H9 (cell line): ENCODE measurements at regions not wholly inside any gene's neighbourhood (a gene's known extent, or its start where the extent isn't known, plus 50 kb on each side); places are given as distances from the start of the nearest gene placed in this dataset.
A peak's percentile ranks its signal among the peaks of the same experiment; 100 is the strongest.

Source experiments
- DNase-seq: peaks from one replicate; pipeline ENCODE4 v3.0.0-alpha.2; 2017
- H2AFZ ChIP-seq: one replicate; pipeline ENCODE4 v1.6.1; 2013; ENCODE audit warnings: mild to moderate bottlenecking, low read length, control low read depth, moderate library complexity
- H2AK5ac ChIP-seq: 2 replicates; pipeline ENCODE4 v1.6.1; 2013; ENCODE audit warnings: low read length, control low read depth, mixed read lengths; ENCODE audit not compliant: insufficient read length
- H2BK120ac ChIP-seq: one replicate; pipeline ENCODE4 v1.6.1; 2013; ENCODE audit warnings: low read depth, mild to moderate bottlenecking, low read length, control low read depth, inconsistent platforms; ENCODE audit not compliant: poor library complexity, severe bottlenecking
- H2BK12ac ChIP-seq: 2 replicates; pipeline ENCODE4 v1.6.1; 2013; ENCODE audit warnings: low read length, control low read depth, mixed read lengths, low read depth; ENCODE audit not compliant: insufficient read length
- H2BK15ac ChIP-seq: 2 replicates; pipeline ENCODE4 v1.6.1; 2013; ENCODE audit warnings: low read depth, low read length, control low read depth
- H2BK20ac ChIP-seq: one replicate; pipeline ENCODE4 v1.6.1; 2013; ENCODE audit warnings: low read depth, mild to moderate bottlenecking, low read length, control low read depth, inconsistent platforms; ENCODE audit not compliant: poor library complexity, severe bottlenecking
- H2BK5ac ChIP-seq: 2 replicates; pipeline ENCODE4 v1.6.1; 2013; ENCODE audit warnings: low read length, control low read depth, mixed read lengths; ENCODE audit not compliant: insufficient read length
- H3K14ac ChIP-seq: 2 replicates; pipeline ENCODE4 v1.6.1; 2013; ENCODE audit warnings: low read length, control low read depth; ENCODE audit not compliant: insufficient read depth
- H3K18ac ChIP-seq: 2 replicates; pipeline ENCODE4 v1.6.1; 2013; ENCODE audit warnings: low read depth, mild to moderate bottlenecking, mixed read lengths, low read length, control low read depth; ENCODE audit not compliant: insufficient read length
- H3K23ac ChIP-seq: 2 replicates; pipeline ENCODE4 v1.6.1; 2013; ENCODE audit warnings: low read length, control low read depth, mixed read lengths, low read depth; ENCODE audit not compliant: insufficient read length
- H3K23me2 ChIP-seq: 2 replicates; pipeline ENCODE4 v1.6.1; 2013; ENCODE audit warnings: low read depth, mild to moderate bottlenecking, mixed read lengths, low read length, control low read depth; ENCODE audit not compliant: insufficient read length, poor library complexity, severe bottlenecking
- H3K27ac ChIP-seq: 2 replicates; pipeline ENCODE4 v1.5.1; 2013; ENCODE audit warnings: low read length, control low read depth, mixed read lengths, low read depth; ENCODE audit not compliant: insufficient read length
- H3K27me3 ChIP-seq: 2 replicates; pipeline ENCODE4 v1.6.1; 2013; ENCODE audit warnings: low read length, control low read depth, inconsistent platforms; ENCODE audit not compliant: insufficient read depth
- H3K4ac ChIP-seq: 2 replicates; pipeline ENCODE4 v1.6.1; 2013; ENCODE audit warnings: low read depth, mild to moderate bottlenecking, control low read depth, inconsistent platforms, low read length, moderate library complexity
- H3K4me1 ChIP-seq: 2 replicates; pipeline ENCODE4 v1.6.1; 2013; ENCODE audit warnings: low read length, control low read depth, inconsistent platforms; ENCODE audit not compliant: insufficient read depth
- H3K4me2 ChIP-seq: 2 replicates; pipeline ENCODE4 v1.6.1; 2013; ENCODE audit warnings: low read length, control low read depth, mixed read lengths; ENCODE audit not compliant: insufficient read length, insufficient read depth
- H3K56ac ChIP-seq: 2 replicates; pipeline ENCODE4 v1.6.1; 2013; ENCODE audit warnings: low read depth, mild to moderate bottlenecking, mixed read lengths, low read length, control low read depth; ENCODE audit not compliant: insufficient read length
- H3K79me1 ChIP-seq: 2 replicates; pipeline ENCODE4 v1.6.1; 2013; ENCODE audit warnings: low read depth, mild to moderate bottlenecking, moderate library complexity, low read length, control low read depth, inconsistent platforms; ENCODE audit not compliant: insufficient read depth, poor library complexity, severe bottlenecking
- H3K79me2 ChIP-seq: 2 replicates; pipeline ENCODE4 v1.6.1; 2013; ENCODE audit warnings: low read length, control low read depth, inconsistent platforms; ENCODE audit not compliant: insufficient read depth
- H3K9ac ChIP-seq: 2 replicates; pipeline ENCODE4 v1.6.1; 2013; ENCODE audit warnings: low read length, control low read depth, mixed read lengths; ENCODE audit not compliant: insufficient read length; ENCODE audit errors: extremely low read depth
- H3K9me3 ChIP-seq: one replicate; pipeline ENCODE4 v1.6.1; 2013; ENCODE audit warnings: low read depth, low read length, inconsistent platforms; ENCODE audit not compliant: control insufficient read depth
- H3T11ph ChIP-seq: one replicate; pipeline ENCODE4 v1.6.1; 2013; ENCODE audit warnings: mild to moderate bottlenecking, low read length, control low read depth, inconsistent platforms
- H4K20me1 ChIP-seq: one replicate; pipeline ENCODE4 v1.6.1; 2013; ENCODE audit not compliant: control insufficient read depth, insufficient read length, insufficient read depth
- H4K5ac ChIP-seq: 2 replicates; pipeline ENCODE4 v1.6.1; 2013; ENCODE audit warnings: low read depth, mild to moderate bottlenecking, mixed read lengths, low read length, control low read depth; ENCODE audit not compliant: insufficient read length
- H4K8ac ChIP-seq: replicated peaks from 2 replicates; pipeline ENCODE4 v1.6.1; 2013; ENCODE audit warnings: low read length, control low read depth, mixed read lengths, low read depth; ENCODE audit not compliant: insufficient read length
- H4K91ac ChIP-seq: 2 replicates; pipeline ENCODE4 v1.6.1; 2013; ENCODE audit warnings: low read depth, mild to moderate bottlenecking, moderate library complexity, mixed read lengths, low read length, control low read depth; ENCODE audit not compliant: insufficient read length
- H3K27ac Mint-ChIP-seq, 3 experiments: 2 replicates in 2 of 3; 3 replicates in 1 of 3; pipeline ENCODE4 v1.8.0; 2020 to 2021; ENCODE audit warnings: mixed read lengths in 3 of 3, mild to moderate bottlenecking in 1 of 3, moderate library complexity in 1 of 3
- H3K27me3 Mint-ChIP-seq: 2 replicates; pipeline ENCODE4 v1.8.0; 2021; ENCODE audit warnings: low read depth, mild to moderate bottlenecking, moderate library complexity, mixed read lengths
- H3K36me3 Mint-ChIP-seq, 3 experiments: 2 replicates in 2 of 3; 3 replicates in 1 of 3; pipeline ENCODE4 v1.8.0; 2020 to 2021; ENCODE audit warnings: low read depth in 3 of 3, mixed read lengths in 3 of 3; ENCODE audit not compliant: insufficient read depth in 1 of 3
- H3K4me1 Mint-ChIP-seq, 2 experiments: 2 replicates each; pipeline ENCODE4 v1.8.0; 2020; ENCODE audit warnings: mixed read lengths in 2 of 2
- H3K4me3 Mint-ChIP-seq, 2 experiments: 2 replicates in 1 of 2; 3 replicates in 1 of 2; pipeline ENCODE4 v1.8.0; 2020 to 2021; ENCODE audit warnings: mild to moderate bottlenecking in 2 of 2, mixed read lengths in 2 of 2, moderate library complexity in 1 of 2
- H3K9me3 Mint-ChIP-seq, 2 experiments: 2 replicates in 1 of 2; 3 replicates in 1 of 2; pipeline ENCODE4 v1.8.0; 2020; ENCODE audit warnings: mild to moderate bottlenecking in 2 of 2, mixed read lengths in 2 of 2, moderate library complexity in 1 of 2
- WGBS: extraction: QIAGEN DNeasy Blood & Tissue Kit; methylation state at CpG from one replicate; pipeline ENCODE4 v1.1.7; 2013; ENCODE audit warnings: missing lambda C conversion rate, low lambda C conversion rate, mixed read lengths; ENCODE audit not compliant: insufficient read length; ENCODE audit errors: extremely low coverage; 5-methylcytosine and 5-hydroxymethylcytosine counted together
- TF ChIP-seq, protein P1 (sequence below): fragments of 200-600 bp; sonication (generic); conservative IDR thresholded peaks from 3 replicates; pipeline ENCODE4 v1.8.0; 2021; ENCODE audit warnings: antibody characterized with exemption, mild to moderate bottlenecking

DNA sequence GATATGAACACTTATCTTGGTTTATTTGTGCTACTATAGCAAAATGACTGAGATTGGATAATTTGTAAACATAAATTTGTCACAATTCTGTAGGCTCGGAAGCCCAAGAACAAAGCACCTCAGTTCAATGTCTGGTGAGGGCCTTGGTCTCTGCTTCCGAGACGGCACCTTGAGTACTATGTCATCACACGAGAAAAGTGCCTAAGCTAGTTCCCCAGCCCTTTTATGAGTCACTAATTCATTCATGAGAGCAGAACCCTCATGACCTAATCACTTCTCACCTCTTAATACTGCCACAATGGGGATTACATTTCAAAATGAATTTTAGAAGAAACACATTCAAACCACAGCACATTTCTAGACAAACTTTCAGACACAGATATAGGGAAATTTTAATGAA, 52.0 kb upstream of the PRSS1 start:
- no peaks in the 10 kb centered on the region for H4K20me1 ChIP-seq

More for the DNA sequence above, 52.0 kb upstream of the PRSS1 start:
- Histone ChIP-seq H3T11ph (no peak overlapping the region), H3K27ac (no peak overlapping the region), H2AK5ac (no peak overlapping the region), H3K27me3 (no peaks in the 10 kb centered on the region), H3K14ac (no peak overlapping the region), H3K4me2 (no peak overlapping the region), H2BK120ac (no peak overlapping the region), H2BK20ac (no peak overlapping the region), H2BK12ac (no peak overlapping the region), H3K9me3 (no peaks in the 10 kb centered on the region), H2BK5ac (no peak overlapping the region), H3K56ac (no peak overlapping the region), H2AFZ (no peak overlapping the region), H3K23me2 (no peaks in the 10 kb centered on the region), H4K91ac (no peak overlapping the region), H3K79me2 (no peaks in the 10 kb centered on the region), H2BK15ac (no peak overlapping the region), H4K8ac (no peak overlapping the region), H3K9ac (no peak overlapping the region), H3K4ac (no peak overlapping the region), H3K23ac (no peak overlapping the region), H3K4me1 (peaks cover 8% of the 10 kb centered on the region; the same call in 1 of the 2 replicates), H3K18ac (no peak overlapping the region), H4K5ac (no peak overlapping the region), H3K79me1 (no peaks in the 10 kb centered on the region)
- H3K4me1 Mint-ChIP-seq: peaks cover 62 to 66% of the 10 kb centered on the region in 2 experiments
- peak overlapping the region; percentile 89 to 95 (median 93) for H3K27ac Mint-ChIP-seq
- DNase-seq: no peak
- peaks cover 0 to 15% (median 8%) of the 10 kb centered on the region in 3 experiments; a peak in 4 of 7 replicates for H3K36me3 Mint-ChIP-seq
- TF ChIP-seq, protein P1, sequence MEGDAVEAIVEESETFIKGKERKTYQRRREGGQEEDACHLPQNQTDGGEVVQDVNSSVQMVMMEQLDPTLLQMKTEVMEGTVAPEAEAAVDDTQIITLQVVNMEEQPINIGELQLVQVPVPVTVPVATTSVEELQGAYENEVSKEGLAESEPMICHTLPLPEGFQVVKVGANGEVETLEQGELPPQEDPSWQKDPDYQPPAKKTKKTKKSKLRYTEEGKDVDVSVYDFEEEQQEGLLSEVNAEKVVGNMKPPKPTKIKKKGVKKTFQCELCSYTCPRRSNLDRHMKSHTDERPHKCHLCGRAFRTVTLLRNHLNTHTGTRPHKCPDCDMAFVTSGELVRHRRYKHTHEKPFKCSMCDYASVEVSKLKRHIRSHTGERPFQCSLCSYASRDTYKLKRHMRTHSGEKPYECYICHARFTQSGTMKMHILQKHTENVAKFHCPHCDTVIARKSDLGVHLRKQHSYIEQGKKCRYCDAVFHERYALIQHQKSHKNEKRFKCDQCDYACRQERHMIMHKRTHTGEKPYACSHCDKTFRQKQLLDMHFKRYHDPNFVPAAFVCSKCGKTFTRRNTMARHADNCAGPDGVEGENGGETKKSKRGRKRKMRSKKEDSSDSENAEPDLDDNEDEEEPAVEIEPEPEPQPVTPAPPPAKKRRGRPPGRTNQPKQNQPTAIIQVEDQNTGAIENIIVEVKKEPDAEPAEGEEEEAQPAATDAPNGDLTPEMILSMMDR: no peak
- H3K9me3 Mint-ChIP-seq: peaks cover 3 to 4% of the 10 kb centered on the region in 2 experiments; a peak in 2 of 5 replicates
- no CpG with 5 or more reads among the region's 4 CpGs for WGBS
- H3K27me3 Mint-ChIP-seq: no peaks in the 10 kb centered on the region
- H3K4me3 Mint-ChIP-seq: no peak overlapping the region; a peak in 1 of 5 replicates
